HG02759 (cell line): ENCODE measurements at regions not wholly inside any gene's neighbourhood (a gene's known extent, or its start where the extent isn't known, plus 50 kb on each side); places are given as distances from the start of the nearest gene placed in this dataset.

Experiments
- ATAC-seq: cut with Tn5 transposase; IDR thresholded peaks from one replicate; pipeline ENCODE4 v1.9.1; 2021; ENCODE audit warnings: mild to moderate bottlenecking, moderate library complexity; ENCODE audit not compliant: unreplicated experiment

- peak; percentile 71 for ATAC-seq
Measured at GRCh38 chr15:47824147-47824546, 106.8 kb downstream of the SEMA6D start.

GRCh38 chr15:47829667-47830066, 112.4 kb downstream of the SEMA6D start:
- ATAC-seq = no peak

- no peak for ATAC-seq
Measured at GRCh38 chr15:47834093-47834492, 116.8 kb downstream of the SEMA6D start.

- ATAC-seq = no peak
Measured at GRCh38 chr15:47839233-47839825, 122.0 kb downstream of the SEMA6D start.

GRCh38 chr15:47843124-47843663, 125.9 kb downstream of the SEMA6D start:
- no peak for ATAC-seq

GRCh38 chr15:47844437-47844836, 127.1 kb downstream of the SEMA6D start:
- no peak for ATAC-seq

GRCh38 chr15:47846128-47846868, 129.0 kb downstream of the SEMA6D start:
- ATAC-seq = no peak

- ATAC-seq = no peak
Measured at GRCh38 chr15:47846876-47847275, 129.6 kb downstream of the SEMA6D start.

GRCh38 chr15:47856071-47856470, 138.8 kb downstream of the SEMA6D start:
- no peak for ATAC-seq

GRCh38 chr15:47857014-47857775, 139.9 kb downstream of the SEMA6D start:
- ATAC-seq = no peak

- no peak for ATAC-seq
Measured at GRCh38 chr15:47857776-47858167, 140.5 kb downstream of the SEMA6D start.

GRCh38 chr15:47861111-47861903, 144.0 kb downstream of the SEMA6D start:
- no peak for ATAC-seq

- ATAC-seq = peak; percentile 86
Measured at GRCh38 chr15:47862402-47862801, 145.1 kb downstream of the SEMA6D start.

GRCh38 chr15:47866446-47866845, 149.1 kb downstream of the SEMA6D start:
- ATAC-seq = no peak

GRCh38 chr15:47870300-47870955, 153.1 kb downstream of the SEMA6D start:
- ATAC-seq = no peak

- no peak for ATAC-seq
Measured at GRCh38 chr15:47870956-47871625, 153.8 kb downstream of the SEMA6D start.

GRCh38 chr15:47872208-47872607, 154.9 kb downstream of the SEMA6D start:
- no peak for ATAC-seq

GRCh38 chr15:47872869-47873432, 155.6 kb downstream of the SEMA6D start:
- no peak for ATAC-seq

- no peak for ATAC-seq
Measured at GRCh38 chr15:47876986-47877385, 159.7 kb downstream of the SEMA6D start.
